Nephron (organoid): ENCODE measurements at regions not wholly inside any gene's neighbourhood (a gene's known extent, or its start where the extent isn't known, plus 50 kb on each side); places are given as distances from the start of the nearest gene placed in this dataset.

Experiments
- H3K27ac Mint-ChIP-seq, 3 experiments: 2 replicates each; pipeline ENCODE4 v1.8.0; 2020; ENCODE audit warnings: mixed read lengths in 3 of 3, mild to moderate bottlenecking in 2 of 3, moderate library complexity in 1 of 3
- H3K27me3 Mint-ChIP-seq: 2 replicates; pipeline ENCODE4 v1.8.0; 2021; ENCODE audit warnings: low read depth, mild to moderate bottlenecking, moderate library complexity, mixed read lengths
- H3K36me3 Mint-ChIP-seq: 2 replicates; pipeline ENCODE4 v1.8.0; 2020; ENCODE audit warnings: low read depth, mixed read lengths
- H3K4me1 Mint-ChIP-seq: 2 replicates; pipeline ENCODE4 v1.8.0; 2020; ENCODE audit warnings: mixed read lengths
- H3K4me3 Mint-ChIP-seq, 3 experiments: 2 replicates each; pipeline ENCODE4 v1.8.0; 2020; ENCODE audit warnings: mild to moderate bottlenecking in 3 of 3, mixed read lengths in 3 of 3, moderate library complexity in 2 of 3
- H3K9me3 Mint-ChIP-seq: 2 replicates; pipeline ENCODE4 v1.8.0; 2020; ENCODE audit warnings: mixed read lengths
- TF ChIP-seq, protein P1 (sequence below), 3 experiments: fragments of 200-600 bp; sonication (generic); IDR thresholded peaks; one replicate each; pipeline ENCODE4 v1.5.0; 2021; ENCODE audit warnings: antibody characterized with exemption in 3 of 3; ENCODE audit not compliant: unreplicated experiment in 3 of 3

DNA sequence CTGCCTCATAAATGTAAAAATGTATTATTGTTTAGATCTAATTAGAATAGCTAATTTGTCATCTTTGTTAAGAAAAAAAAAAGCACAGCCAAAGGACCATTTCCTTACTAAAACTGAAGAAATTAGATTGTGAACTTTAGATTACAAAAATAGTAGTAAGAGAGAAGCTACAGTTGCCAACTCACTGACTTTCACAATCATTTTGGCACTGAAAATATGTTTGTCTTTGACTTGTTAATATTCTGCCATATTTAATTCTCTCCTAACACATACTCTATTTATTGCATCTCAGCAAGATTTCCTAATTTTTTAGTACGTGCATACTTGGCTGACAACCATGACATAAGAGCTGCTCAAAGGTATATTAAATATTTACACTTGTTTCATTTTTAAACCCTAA lies 297.1 kb downstream of the TUSC1 start:
- no peak overlapping the region for H3K4me3 Mint-ChIP-seq
- peaks cover 7% of the 10 kb centered on the region for H3K4me1 Mint-ChIP-seq
- H3K36me3 Mint-ChIP-seq, result no peaks in the 10 kb centered on the region
- H3K27ac Mint-ChIP-seq, result no peak overlapping the region
- TF ChIP-seq, protein P1, sequence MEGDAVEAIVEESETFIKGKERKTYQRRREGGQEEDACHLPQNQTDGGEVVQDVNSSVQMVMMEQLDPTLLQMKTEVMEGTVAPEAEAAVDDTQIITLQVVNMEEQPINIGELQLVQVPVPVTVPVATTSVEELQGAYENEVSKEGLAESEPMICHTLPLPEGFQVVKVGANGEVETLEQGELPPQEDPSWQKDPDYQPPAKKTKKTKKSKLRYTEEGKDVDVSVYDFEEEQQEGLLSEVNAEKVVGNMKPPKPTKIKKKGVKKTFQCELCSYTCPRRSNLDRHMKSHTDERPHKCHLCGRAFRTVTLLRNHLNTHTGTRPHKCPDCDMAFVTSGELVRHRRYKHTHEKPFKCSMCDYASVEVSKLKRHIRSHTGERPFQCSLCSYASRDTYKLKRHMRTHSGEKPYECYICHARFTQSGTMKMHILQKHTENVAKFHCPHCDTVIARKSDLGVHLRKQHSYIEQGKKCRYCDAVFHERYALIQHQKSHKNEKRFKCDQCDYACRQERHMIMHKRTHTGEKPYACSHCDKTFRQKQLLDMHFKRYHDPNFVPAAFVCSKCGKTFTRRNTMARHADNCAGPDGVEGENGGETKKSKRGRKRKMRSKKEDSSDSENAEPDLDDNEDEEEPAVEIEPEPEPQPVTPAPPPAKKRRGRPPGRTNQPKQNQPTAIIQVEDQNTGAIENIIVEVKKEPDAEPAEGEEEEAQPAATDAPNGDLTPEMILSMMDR (IDR thresholded peaks at IDR 0.05; ENCODE audit: unreplicated experiment in 3 of 3), result no peak
- H3K9me3 Mint-ChIP-seq, result no peaks in the 10 kb centered on the region
- no peaks in the 10 kb centered on the region for H3K27me3 Mint-ChIP-seq

- TF ChIP-seq, protein P1 (IDR thresholded peaks at IDR 0.05; ENCODE audit: unreplicated experiment in 3 of 3), result no peak
- H3K4me1 Mint-ChIP-seq, result peaks cover 13% of the 10 kb centered on the region
- no peaks in the 10 kb centered on the region for H3K27me3 Mint-ChIP-seq
- no peak overlapping the region for H3K27ac Mint-ChIP-seq
- no peak overlapping the region for H3K4me3 Mint-ChIP-seq
- no peaks in the 10 kb centered on the region for H3K9me3 Mint-ChIP-seq
- H3K36me3 Mint-ChIP-seq, result no peaks in the 10 kb centered on the region
These were observed 301.2 kb downstream of the TUSC1 start for GRCh38 chr9:25377039-25377438.

DNA sequence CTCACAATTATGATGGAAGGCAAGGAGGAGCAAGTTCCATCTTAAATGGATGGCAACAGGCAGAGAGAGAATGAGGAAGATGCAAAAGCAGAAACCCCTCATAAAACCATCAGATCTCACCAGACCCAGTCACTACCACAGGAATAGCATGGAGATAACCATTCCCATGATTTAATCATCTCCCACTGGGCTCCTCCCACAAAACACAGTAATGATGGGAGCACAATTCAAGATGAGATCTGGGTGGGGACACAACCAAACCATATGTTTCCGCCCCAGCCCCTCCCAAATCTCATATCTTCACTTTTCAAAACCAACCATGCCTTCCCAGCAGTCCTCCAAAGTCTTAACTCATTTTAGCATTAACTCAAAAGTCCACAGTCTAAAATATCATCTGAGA lies 304.0 kb downstream of the TUSC1 start:
- TF ChIP-seq, protein P1 (IDR thresholded peaks at IDR 0.05; ENCODE audit: unreplicated experiment in 3 of 3), result no peak

DNA sequence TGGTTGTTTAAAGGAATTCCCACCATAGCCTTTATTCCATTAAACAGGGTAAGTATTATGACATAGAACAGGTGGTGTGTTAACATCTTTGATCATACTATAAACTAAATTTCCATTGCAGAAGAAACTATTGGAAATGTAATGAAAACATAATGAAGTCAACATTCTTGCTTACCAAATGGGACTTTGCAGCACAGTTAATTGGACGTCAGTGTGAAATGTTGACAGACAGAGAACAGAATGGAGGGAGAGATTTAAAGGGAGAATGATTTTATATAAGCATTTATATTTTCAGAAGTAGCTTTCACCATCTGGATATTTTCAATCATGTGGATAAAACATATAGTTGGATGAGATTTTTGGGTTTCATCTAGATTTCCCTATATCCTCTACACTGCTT lies 311.3 kb downstream of the TUSC1 start:
- no peak overlapping the region for H3K27ac Mint-ChIP-seq
- H3K4me3 Mint-ChIP-seq, result no peak overlapping the region
- no peaks in the 10 kb centered on the region for H3K36me3 Mint-ChIP-seq

More for the DNA sequence above, 304.0 kb downstream of the TUSC1 start:
- Mint-ChIP-seq H3K27me3 (no peaks in the 10 kb centered on the region), H3K27ac (no peak overlapping the region), H3K4me1 (peaks cover 13% of the 10 kb centered on the region), H3K9me3 (no peaks in the 10 kb centered on the region), H3K36me3 (no peaks in the 10 kb centered on the region), H3K4me3 (no peak overlapping the region)

GRCh38 chr9:25353783-25354182 lies 324.5 kb downstream of the TUSC1 start:
- H3K4me1 Mint-ChIP-seq, result no peaks in the 10 kb centered on the region
- TF ChIP-seq, protein P1 (IDR thresholded peaks at IDR 0.05; ENCODE audit: unreplicated experiment in 3 of 3), result no peak
- H3K4me3 Mint-ChIP-seq, result no peak overlapping the region
- H3K36me3 Mint-ChIP-seq, result peaks cover 22% of the 10 kb centered on the region
- peaks cover 18% of the 10 kb centered on the region for H3K9me3 Mint-ChIP-seq
- no peak overlapping the region for H3K27ac Mint-ChIP-seq
- H3K27me3 Mint-ChIP-seq, result no peaks in the 10 kb centered on the region

More for the DNA sequence above, 311.3 kb downstream of the TUSC1 start:
- H3K9me3 Mint-ChIP-seq, result no peaks in the 10 kb centered on the region
- no peaks in the 10 kb centered on the region for H3K4me1 Mint-ChIP-seq
- no peaks in the 10 kb centered on the region for H3K27me3 Mint-ChIP-seq
- TF ChIP-seq, protein P1 (IDR thresholded peaks at IDR 0.05; ENCODE audit: unreplicated experiment in 3 of 3), result no peak

- Mint-ChIP-seq H3K36me3 (no peaks in the 10 kb centered on the region), H3K9me3 (no peaks in the 10 kb centered on the region), H3K27ac (no peak overlapping the region), H3K27me3 (no peaks in the 10 kb centered on the region), H3K4me3 (no peak overlapping the region), H3K4me1 (no peaks in the 10 kb centered on the region)
- TF ChIP-seq, protein P1 (IDR thresholded peaks at IDR 0.05; ENCODE audit: unreplicated experiment in 3 of 3), result no peak
These were observed 328.2 kb downstream of the TUSC1 start for GRCh38 chr9:25350011-25350410.
